CD4-positive, alpha-beta T cell treated with Interleukin-4 for 1 hour (primary cell): ENCODE measurements at regions not wholly inside any gene's neighbourhood (a gene's known extent, or its start where the extent isn't known, plus 50 kb on each side); places are given as distances from the start of the nearest gene placed in this dataset.

Experiments used
- DNase-seq, 2 donors: peaks; one replicate each; pipeline ENCODE4 v3.0.0-alpha.2; 2020 to 2022

GRCh38 chr6:23034926-23035325, 465.6 kb downstream of the HDGFL1 start:
- no peak for DNase-seq

DNA sequence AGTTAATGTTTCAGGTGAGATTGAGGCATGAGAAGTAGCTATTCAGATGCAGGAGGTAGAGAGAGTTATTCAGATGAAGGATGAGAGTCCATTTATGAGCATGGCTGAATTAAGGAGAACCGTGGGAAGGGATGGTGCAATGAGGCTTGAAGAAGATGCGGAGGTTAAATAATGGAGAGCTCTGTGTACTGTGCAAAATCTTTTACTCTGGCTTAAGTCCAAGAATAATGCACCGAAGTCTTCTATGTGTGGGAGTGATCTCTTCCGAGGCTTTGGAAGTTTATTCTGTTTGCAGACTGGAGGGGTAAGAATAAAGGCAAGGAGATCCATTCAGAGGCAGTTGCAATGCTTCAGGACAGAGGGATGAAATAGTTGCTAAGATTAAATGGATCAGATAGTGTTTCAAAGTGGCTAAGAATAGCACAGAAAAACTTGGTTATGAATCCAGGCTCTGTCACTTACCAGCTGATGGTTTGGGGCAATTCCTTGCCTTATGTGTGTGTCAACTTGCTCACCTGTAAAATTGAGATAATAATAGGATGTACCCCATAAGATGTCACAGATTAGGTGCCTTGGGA, 467.1 kb downstream of the HDGFL1 start:
- DNase-seq = no peak

DNA sequence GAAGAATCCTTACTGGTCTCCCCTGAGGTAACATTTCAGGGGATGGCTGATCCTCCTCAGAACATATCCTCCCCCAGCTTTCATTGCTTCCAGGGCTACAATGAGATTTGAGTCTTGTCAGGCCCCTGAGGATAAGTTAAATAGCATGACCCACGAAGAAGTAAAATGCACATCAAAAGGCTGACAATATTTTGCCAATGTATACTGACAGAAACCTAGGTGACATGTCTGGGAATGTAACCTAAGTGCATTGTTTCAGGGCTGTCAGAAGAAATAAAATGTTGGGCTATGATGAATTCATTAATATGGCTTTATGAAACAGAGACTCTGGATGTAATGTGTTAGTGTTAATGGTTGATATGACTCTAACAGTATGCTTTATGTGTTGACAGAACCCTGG, 471.5 kb downstream of the HDGFL1 start:
- DNase-seq = no peak

DNA sequence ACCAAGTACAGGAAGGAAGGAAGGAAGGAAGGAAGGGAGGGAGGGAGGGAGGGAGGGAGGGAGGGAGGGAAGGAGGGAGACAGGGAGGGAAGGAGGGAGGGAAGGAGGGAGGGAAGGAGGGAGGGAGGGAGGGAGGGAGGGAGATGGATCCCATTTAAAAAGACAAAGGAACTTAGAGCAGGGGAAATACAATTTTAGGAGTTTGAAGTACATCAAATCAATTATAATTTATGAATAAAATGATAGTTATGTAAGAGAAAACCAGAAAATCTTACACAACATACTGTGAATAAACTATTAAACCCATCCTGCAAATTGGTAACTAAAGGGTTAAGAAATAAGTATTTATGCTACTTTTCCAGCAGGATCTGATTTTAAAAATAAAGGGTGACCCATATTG, 475.9 kb downstream of the HDGFL1 start:
- DNase-seq = no peak

DNA sequence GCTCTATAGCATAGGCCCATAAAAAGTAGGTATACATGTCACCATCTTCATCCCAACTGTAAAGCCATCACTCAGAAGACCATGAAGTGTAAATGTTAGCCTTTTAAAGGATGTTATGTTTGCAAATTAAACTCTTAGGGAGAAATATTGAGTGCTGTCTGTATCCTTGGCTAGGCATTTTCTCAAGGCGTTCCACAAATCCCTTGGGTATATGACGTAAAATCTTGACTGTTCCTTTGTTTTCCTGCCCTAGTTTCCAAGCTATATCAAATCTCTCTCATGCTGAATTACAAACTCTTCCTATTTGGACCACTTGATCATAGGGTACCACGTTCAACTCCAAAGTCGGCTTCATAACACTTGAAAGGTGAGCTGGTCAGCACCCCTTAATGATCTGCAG, 486.2 kb downstream of the HDGFL1 start:
- no peak for DNase-seq

GRCh38 chr6:23073821-23074220, 504.5 kb downstream of the HDGFL1 start:
- DNase-seq = no peak

DNA sequence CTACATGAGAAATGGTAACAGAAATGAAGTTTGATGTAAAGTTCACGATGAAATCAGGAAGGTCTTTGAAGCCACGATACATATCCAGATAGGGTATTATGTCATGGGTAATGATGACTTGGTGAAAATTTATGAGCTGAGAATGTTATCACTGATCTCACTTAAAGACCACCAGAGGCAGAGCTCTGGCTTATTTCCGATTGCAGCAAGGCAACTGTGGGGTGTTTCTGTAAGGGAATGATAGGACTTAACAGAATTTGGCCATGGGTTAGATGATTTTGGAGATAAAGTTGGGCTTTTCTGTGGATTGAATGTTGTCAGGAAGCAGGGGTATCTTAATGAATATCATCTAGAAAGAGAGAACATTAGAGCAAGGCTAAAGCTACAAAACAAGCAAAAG, 508.4 kb downstream of the HDGFL1 start:
- DNase-seq = no peak

DNA sequence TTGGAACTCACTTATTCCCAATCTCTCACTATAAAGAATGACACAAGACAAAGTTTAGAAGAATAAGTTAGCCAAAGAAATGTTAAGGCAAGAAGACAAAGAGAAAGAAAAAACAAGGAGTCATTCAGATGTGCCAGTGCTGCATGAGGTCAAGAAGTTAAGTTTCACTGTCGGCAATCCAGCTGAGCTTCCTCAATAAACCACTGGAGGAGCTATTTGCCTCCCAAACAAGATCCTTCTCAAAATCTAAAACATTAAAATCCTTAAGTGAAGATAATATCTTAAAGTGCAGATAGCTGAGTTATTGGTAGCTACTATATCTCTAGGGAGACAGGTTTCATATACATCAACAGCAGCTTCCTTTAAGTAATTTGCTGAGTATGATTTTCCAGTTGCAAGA, 512.3 kb downstream of the HDGFL1 start:
- DNase-seq = no peak

- no peak for DNase-seq
These were observed 516.7 kb downstream of the HDGFL1 start for GRCh38 chr6:23086100-23086499.

- DNase-seq = no peak
These were observed 518.1 kb downstream of the HDGFL1 start for GRCh38 chr6:23087471-23087870.

DNA sequence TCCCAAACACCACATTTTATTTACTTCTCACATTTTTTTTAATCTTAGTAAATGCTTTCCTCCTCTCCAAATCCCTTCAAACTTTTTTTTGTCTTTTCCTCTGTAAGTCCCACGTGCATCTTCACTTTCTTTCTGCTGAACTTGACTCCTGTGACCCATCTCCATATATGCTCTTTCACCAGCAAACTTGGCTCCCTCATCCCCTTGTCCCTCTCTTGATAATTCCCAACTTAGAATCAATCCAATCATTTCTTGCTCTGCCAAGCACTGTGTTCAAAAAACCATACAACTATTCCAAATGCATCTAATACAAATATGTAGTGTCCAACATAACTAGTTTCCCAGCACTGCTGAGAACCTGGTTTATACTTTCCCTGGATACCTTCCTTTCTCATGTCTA, 519.4 kb downstream of the HDGFL1 start:
- DNase-seq = no peak

DNA sequence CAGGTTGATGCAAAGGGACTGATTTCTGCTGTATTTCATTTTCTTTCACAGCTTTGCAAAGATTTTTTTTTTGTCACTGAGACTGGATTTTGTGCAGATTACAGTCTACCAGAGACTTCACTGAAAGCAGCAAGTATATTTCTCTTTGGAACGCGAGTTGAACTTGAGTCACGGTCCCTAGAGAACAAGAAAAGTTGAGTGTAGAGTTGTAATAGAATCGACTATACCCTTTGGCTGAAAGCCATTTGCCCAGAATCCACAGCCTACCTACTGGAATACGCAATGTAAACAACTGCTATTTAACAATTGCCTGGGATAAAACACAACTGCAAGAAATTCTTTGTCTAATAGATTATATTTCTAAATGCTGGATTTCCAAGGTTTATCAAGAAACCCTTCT, 520.6 kb downstream of the HDGFL1 start:
- no peak for DNase-seq

- no peak for DNase-seq
These were observed 522.4 kb downstream of the HDGFL1 start for GRCh38 chr6:23091795-23092194.

DNA sequence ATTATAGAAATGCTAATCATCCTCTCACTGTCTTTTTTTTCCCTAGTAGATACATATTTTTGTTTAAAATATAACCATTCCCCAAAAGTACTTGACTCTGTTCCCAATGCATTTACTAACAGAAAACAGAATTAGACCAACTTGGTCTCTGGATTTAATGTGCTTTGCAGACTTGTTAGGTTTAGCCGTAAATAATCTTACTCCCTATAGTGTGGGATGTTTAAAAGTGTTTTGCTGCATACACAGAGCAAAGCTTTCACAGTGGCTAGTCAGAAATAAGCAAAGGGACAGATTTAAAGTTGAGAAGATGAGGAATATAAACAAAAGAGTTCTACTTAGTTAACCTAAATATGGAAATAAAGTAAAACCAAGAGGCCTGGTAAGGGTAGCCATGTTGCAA, 527.5 kb downstream of the HDGFL1 start:
- DNase-seq = no peak

GRCh38 chr6:23097566-23097965, 528.2 kb downstream of the HDGFL1 start:
- no peak for DNase-seq

GRCh38 chr6:23106951-23107350, 537.6 kb downstream of the HDGFL1 start:
- no peak for DNase-seq

DNA sequence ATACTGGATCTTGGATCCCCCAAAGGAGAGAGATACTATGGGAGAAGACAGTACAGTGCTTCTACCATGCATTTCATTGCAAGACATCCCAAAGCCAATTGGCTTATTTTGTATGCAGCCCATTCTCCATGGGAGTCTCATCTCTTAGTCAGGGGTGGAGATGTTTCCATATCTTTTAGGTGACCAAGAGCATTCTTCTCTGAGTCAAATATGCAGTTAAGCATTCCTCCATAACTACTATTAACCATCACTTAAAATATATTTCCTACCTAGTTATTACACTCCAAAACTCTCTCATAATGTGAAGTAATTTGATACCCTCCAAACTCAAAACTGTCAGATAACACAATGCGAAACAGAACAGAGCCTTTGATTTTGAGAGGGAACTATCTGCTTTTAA, 542.6 kb downstream of the HDGFL1 start:
- DNase-seq = no peak

- DNase-seq = no peak
These were observed 545.6 kb downstream of the HDGFL1 start for GRCh38 chr6:23114812-23115504.

DNA sequence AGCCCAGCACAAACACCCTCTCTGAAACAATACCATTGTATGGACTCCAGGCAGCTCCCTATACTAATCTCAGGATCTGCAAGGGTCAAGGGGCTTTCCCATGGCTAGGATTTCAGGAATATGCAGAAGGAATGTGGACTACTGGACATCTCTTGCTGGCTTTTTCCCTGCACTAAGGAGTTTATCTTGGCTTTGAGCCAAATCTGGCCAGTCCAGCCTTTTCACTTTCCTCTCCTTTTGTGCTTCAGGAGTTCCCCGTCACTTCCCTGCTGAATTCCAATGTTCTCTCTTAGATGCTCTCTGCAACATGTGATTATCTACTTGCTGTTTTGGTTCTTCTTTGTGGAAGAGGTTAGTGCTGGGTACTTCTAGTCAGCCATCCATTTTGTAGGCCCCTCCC, 568.2 kb downstream of the HDGFL1 start:
- DNase-seq = no peak

- no peak for DNase-seq
These were observed 571.5 kb downstream of the HDGFL1 start for GRCh38 chr6:23140871-23141270.

DNA sequence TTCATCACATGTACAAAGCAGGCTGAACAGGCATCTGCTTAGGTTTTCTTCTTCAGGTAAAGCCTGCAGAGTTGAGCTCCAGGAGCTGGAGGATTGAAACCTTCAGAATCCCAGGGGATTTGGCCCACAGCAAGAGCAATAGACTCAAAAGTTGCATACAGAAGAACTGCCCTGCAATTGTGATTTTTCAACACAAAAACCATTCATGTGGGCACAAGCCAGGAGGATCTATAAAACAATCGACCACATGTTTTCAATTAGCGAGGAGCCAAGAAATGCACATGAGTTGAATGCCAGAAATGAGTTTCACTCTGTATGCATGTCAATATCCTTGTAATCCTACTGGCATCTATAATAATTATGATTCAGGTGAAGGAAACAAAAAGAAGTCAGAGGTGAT, 576.4 kb downstream of the HDGFL1 start:
- DNase-seq = no peak

DNA sequence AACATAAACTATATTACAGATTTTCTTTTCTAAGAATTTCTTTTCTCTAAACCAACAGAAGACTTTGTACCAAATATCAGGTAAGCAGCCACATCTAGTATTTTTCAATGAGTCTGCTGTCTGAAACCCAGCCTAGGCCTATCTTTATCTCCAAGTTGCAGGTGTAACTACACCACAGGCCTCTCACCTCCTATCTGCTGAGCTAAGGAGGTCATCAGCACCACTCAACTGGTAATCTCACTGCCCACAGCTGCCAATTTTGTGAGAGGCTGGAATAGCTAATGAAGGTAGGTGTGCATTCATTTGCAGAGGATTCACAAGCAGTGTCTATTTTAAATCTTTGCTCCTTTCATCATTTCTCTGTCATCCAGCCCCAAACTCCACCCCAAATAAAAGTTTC, 584.8 kb downstream of the HDGFL1 start:
- no peak for DNase-seq

- no peak for DNase-seq
These were observed 600.7 kb downstream of the HDGFL1 start for GRCh38 chr6:23170049-23170448.

DNA sequence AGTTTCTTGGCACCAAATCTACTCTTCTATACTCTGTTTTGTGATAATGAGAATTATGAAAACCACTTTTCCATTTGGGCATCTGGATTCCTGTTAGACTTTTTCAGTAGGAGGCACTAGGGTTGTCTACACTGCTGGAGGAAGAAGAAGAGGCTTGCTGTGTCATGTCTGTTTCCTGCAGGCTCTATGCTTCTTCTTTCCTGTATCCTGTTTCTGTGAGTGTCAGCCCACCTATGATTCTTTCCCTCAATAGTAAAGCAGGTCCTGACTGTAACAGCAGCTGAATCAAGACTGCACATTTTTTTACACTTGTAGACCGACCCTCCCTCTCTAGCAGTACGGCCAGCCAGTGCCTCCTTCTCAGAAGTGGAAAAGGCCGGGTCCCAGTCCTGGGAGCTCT, 603.9 kb downstream of the HDGFL1 start:
- no peak for DNase-seq

DNA sequence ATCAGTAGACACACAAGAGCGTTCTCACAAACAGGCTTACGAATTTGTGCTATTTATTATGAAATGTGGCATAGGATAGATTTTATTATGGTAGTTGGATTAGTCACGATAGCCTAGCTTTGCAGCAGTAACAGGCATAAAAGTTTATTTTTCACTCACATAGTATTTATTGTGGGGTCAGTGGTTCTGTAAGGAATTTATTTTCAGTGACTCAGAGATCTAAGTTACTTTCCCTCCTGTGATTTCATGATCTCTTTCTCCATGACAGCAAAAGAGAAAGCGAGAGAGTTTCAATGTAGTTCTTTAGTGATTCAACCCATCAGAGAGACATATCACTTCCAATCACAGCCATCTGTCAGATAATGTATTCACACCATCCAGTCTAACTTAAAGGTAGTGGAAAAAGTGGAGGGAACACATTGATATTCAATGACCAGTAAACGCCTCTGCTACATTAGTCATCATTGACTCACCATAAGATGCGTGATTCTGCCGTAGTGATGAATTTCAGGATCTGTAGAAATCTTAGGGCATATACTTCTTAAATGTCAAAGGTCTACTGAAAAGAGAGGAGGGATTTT, 605.5 kb downstream of the HDGFL1 start:
- DNase-seq = no peak
